GM23338 (cell line): ENCODE measurements at regions not wholly inside any gene's neighbourhood (a gene's known extent, or its start where the extent isn't known, plus 50 kb on each side); places are given as distances from the start of the nearest gene placed in this dataset.

Experiments used
- ATAC-seq: fragments of 200-7000 bp; cut with Tn5 transposase; 3 replicates; pipeline ENCODE4 v1.9.1; 2020
- DNase-seq: peaks from one replicate; pipeline ENCODE4 v3.0.0-alpha.2; 2015; ENCODE audit warnings: low spot score
- H2AFZ ChIP-seq: fragments of 200-600 bp; sonication (generic); 2 replicates; pipeline ENCODE4 v1.8.0; 2016; ENCODE audit warnings: antibody characterized with exemption, mild to moderate bottlenecking, moderate library complexity
- H3F3A ChIP-seq: fragments of 200-600 bp; sonication (generic); replicated peaks from 2 replicates; pipeline ENCODE4 v1.8.0; 2017; ENCODE audit warnings: antibody characterized with exemption, mixed run types, low read depth
- H3K27ac ChIP-seq: fragments of 200-600 bp; sonication (generic); 2 replicates; pipeline ENCODE4 v1.6.1; 2016; ENCODE audit warnings: low read depth
- H3K27me3 ChIP-seq: fragments of 200-600 bp; sonication (generic); 2 replicates; pipeline ENCODE4 v1.8.0; 2016; ENCODE audit warnings: mild to moderate bottlenecking, mixed run types, moderate library complexity; ENCODE audit not compliant: insufficient read depth
- H3K36me3 ChIP-seq: fragments of 200-600 bp; sonication (generic); 2 replicates; pipeline ENCODE4 v1.8.0; 2016; ENCODE audit warnings: mild to moderate bottlenecking; ENCODE audit not compliant: insufficient read depth
- H3K4me1 ChIP-seq: fragments of 200-600 bp; sonication (generic); 2 replicates; pipeline ENCODE4 v1.8.0; 2016; ENCODE audit warnings: mild to moderate bottlenecking, moderate library complexity; ENCODE audit not compliant: insufficient read depth
- H3K4me2 ChIP-seq: fragments of 200-600 bp; sonication (generic); 2 replicates; pipeline ENCODE4 v1.7.1; 2017; ENCODE audit warnings: mixed run types
- H3K4me3 ChIP-seq: fragments of 200-600 bp; sonication (generic); 2 replicates; pipeline ENCODE4 v1.6.1; 2016; ENCODE audit warnings: mixed run types
- H3K79me2 ChIP-seq: fragments of 200-600 bp; sonication (generic); replicated peaks from 2 replicates; pipeline ENCODE4 v1.8.0; 2017; ENCODE audit warnings: mild to moderate bottlenecking; ENCODE audit not compliant: insufficient read depth
- H3K9me2 ChIP-seq: fragments of 200-600 bp; sonication (generic); 2 replicates; pipeline ENCODE4 v1.8.0; 2017; ENCODE audit not compliant: insufficient read depth
- H4K20me1 ChIP-seq: fragments of 200-600 bp; sonication (generic); replicated peaks from 2 replicates; pipeline ENCODE4 v1.8.0; 2017; ENCODE audit warnings: mild to moderate bottlenecking; ENCODE audit not compliant: insufficient read depth
- H3K27ac Mint-ChIP-seq: 2 replicates; pipeline ENCODE4 v1.8.0; 2020; ENCODE audit warnings: inconsistent platforms, mild to moderate bottlenecking, moderate library complexity, mixed read lengths
- H3K27me3 Mint-ChIP-seq: 3 replicates; pipeline ENCODE4 v1.8.0; 2022; ENCODE audit warnings: low read depth, mild to moderate bottlenecking, moderate library complexity, mixed read lengths, inconsistent platforms; ENCODE audit not compliant: insufficient read depth, poor library complexity
- H3K36me3 Mint-ChIP-seq: 3 replicates; pipeline ENCODE4 v1.8.0; 2021; ENCODE audit warnings: low read depth, mild to moderate bottlenecking, inconsistent platforms, moderate library complexity, mixed read lengths
- H3K4me1 Mint-ChIP-seq: 3 replicates; pipeline ENCODE4 v1.8.0; 2020; ENCODE audit warnings: mild to moderate bottlenecking, inconsistent platforms, mixed read lengths
- H3K4me3 Mint-ChIP-seq: 3 replicates; pipeline ENCODE4 v1.8.0; 2021; ENCODE audit warnings: moderate library complexity, mild to moderate bottlenecking, inconsistent platforms, mixed read lengths
- H3K9me3 Mint-ChIP-seq: 3 replicates; pipeline ENCODE4 v1.8.0; 2020; ENCODE audit warnings: moderate library complexity, mild to moderate bottlenecking, inconsistent platforms, mixed read lengths
- EZH2 ChIP-seq: fragments of 200-600 bp; sonication (generic); IDR thresholded peaks from one replicate; pipeline ENCODE4 v1.8.0; 2017; ENCODE audit warnings: antibody characterized with exemption, mild to moderate bottlenecking, low read depth; ENCODE audit not compliant: unreplicated experiment
- JUNB ChIP-seq: IDR thresholded peaks from one replicate; pipeline ENCODE4 v1.6.1; 2016; ENCODE audit warnings: antibody characterized with exemption; ENCODE audit not compliant: unreplicated experiment
- NANOG ChIP-seq: IDR thresholded peaks from 2 replicates; pipeline ENCODE4 v1.6.1; 2016; ENCODE audit warnings: antibody characterized with exemption, borderline replicate concordance
- TF ChIP-seq, protein P1 (sequence below): fragments of 250-450 bp; sonication (Bioruptor Pico); IDR thresholded peaks from 2 replicates; pipeline ENCODE4 v1.5.0; 2020; ENCODE audit warnings: mild to moderate bottlenecking, moderate library complexity

DNA sequence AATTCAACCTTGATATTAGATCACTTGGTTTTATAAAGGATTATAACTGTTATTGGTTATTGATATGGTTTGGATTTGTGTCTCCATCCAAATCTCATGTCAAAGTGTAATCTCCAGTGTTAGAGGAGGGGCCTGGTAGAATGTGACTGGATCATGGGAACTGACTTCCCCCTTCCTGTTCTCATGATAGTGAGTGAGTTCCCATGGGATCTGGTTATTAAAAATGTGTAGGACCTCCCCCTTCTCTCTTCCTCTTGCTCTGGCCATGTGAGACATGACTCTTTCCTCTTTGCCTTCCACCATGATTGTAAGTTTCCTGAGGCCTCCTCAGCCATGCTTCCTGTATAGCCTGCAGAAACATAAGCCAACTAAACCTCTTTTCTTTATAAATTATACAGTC is 136.0 kb upstream of the UBE2E2 start:
- Histone ChIP-seq H3K4me1 (peaks cover 19% of the 10 kb centered on the region), H3K4me3 (no peak overlapping the region), H3K9me2 (peaks cover 2% of the 10 kb centered on the region; the same call in 1 of the 2 replicates), H3K4me2 (peak overlapping the region; percentile 46), H3K27me3 (peaks cover 6% of the 10 kb centered on the region; the same call in 1 of the 2 replicates), H3K36me3 (no peaks in the 10 kb centered on the region), H4K20me1 (no peaks in the 10 kb centered on the region), H3F3A (no peaks in the 10 kb centered on the region), H3K27ac (no peak overlapping the region), H3K79me2 (no peaks in the 10 kb centered on the region), H2AFZ (no peak overlapping the region)
- H3K9me3 Mint-ChIP-seq: peaks cover 6% of the 10 kb centered on the region; the same call in 2 of the 3 replicates
- ATAC-seq (no peak), DNase-seq (no peak)
- H3K27me3 Mint-ChIP-seq: peaks cover 2% of the 10 kb centered on the region
- TF ChIP-seq EZH2: no peak
- no peak for TF ChIP-seq NANOG
- no peak for TF ChIP-seq JUNB
- H3K36me3 Mint-ChIP-seq: peaks cover 5% of the 10 kb centered on the region; the same call in 2 of the 3 replicates
- H3K4me3 Mint-ChIP-seq: no peak overlapping the region
- H3K27ac Mint-ChIP-seq: no peak overlapping the region
- H3K4me1 Mint-ChIP-seq: peaks cover 24% of the 10 kb centered on the region

DNA sequence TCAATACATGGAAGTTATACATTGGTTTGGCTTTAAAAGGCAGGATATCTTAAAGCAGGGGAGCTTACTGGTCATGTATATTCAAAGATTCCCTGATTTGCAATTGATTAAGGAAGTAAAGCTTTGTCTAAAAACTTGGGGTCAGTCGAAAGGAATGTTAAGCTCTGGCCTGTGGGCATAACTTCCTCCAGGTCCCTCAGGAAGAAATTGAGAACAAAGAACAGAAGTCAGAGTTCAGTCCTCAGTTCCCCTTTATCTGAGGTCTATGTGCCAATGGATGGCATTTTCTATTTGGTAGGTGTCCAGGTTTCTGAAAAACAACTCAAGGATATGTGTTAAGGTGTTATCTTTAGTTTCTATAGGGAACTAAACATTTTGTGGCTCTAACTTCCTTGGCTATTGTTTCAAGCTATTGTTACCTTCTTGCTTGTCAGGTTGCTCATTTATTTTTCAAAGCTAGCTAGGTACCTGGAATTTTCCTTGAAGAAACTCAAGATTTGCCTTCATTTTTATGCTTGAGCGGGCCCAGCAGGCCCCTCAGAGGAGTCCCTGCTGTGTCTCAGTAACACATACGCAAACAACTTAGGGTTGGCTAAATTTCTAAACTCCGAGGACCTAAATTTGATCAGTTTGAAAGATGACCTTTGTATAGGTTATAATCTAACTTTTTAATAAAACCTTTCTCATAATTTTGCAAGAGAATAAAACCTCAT is 135.0 kb upstream of the UBE2E2 start:
- Mint-ChIP-seq H3K4me3 (peak overlapping the region; percentile 9; the same call in 1 of the 3 replicates), H3K36me3 (no peaks in the 10 kb centered on the region), H3K4me1 (peaks cover 24% of the 10 kb centered on the region), H3K27me3 (peaks cover 2% of the 10 kb centered on the region), H3K9me3 (no peaks in the 10 kb centered on the region; the same call in 2 of the 3 replicates), H3K27ac (no peak overlapping the region)
- Histone ChIP-seq H3K27ac (peak overlapping the region; percentile 5), H3K4me2 (peak overlapping the region; percentile 46), H3K4me3 (peak overlapping the region; percentile 22; the same call in 1 of the 2 replicates), H3F3A (no peaks in the 10 kb centered on the region), H2AFZ (no peak overlapping the region), H3K9me2 (peaks cover 7% of the 10 kb centered on the region; the same call in 1 of the 2 replicates), H3K27me3 (peaks cover 6% of the 10 kb centered on the region; the same call in 1 of the 2 replicates), H3K79me2 (no peaks in the 10 kb centered on the region), H3K36me3 (no peaks in the 10 kb centered on the region), H4K20me1 (no peaks in the 10 kb centered on the region), H3K4me1 (peaks cover 19% of the 10 kb centered on the region)
- DNase-seq (peak; percentile 61), ATAC-seq (peak; percentile 79)
- TF ChIP-seq EZH2 (no peak), NANOG (peak; percentile 28; the same call in 1 of the 2 replicates)
- TF ChIP-seq, protein P1, sequence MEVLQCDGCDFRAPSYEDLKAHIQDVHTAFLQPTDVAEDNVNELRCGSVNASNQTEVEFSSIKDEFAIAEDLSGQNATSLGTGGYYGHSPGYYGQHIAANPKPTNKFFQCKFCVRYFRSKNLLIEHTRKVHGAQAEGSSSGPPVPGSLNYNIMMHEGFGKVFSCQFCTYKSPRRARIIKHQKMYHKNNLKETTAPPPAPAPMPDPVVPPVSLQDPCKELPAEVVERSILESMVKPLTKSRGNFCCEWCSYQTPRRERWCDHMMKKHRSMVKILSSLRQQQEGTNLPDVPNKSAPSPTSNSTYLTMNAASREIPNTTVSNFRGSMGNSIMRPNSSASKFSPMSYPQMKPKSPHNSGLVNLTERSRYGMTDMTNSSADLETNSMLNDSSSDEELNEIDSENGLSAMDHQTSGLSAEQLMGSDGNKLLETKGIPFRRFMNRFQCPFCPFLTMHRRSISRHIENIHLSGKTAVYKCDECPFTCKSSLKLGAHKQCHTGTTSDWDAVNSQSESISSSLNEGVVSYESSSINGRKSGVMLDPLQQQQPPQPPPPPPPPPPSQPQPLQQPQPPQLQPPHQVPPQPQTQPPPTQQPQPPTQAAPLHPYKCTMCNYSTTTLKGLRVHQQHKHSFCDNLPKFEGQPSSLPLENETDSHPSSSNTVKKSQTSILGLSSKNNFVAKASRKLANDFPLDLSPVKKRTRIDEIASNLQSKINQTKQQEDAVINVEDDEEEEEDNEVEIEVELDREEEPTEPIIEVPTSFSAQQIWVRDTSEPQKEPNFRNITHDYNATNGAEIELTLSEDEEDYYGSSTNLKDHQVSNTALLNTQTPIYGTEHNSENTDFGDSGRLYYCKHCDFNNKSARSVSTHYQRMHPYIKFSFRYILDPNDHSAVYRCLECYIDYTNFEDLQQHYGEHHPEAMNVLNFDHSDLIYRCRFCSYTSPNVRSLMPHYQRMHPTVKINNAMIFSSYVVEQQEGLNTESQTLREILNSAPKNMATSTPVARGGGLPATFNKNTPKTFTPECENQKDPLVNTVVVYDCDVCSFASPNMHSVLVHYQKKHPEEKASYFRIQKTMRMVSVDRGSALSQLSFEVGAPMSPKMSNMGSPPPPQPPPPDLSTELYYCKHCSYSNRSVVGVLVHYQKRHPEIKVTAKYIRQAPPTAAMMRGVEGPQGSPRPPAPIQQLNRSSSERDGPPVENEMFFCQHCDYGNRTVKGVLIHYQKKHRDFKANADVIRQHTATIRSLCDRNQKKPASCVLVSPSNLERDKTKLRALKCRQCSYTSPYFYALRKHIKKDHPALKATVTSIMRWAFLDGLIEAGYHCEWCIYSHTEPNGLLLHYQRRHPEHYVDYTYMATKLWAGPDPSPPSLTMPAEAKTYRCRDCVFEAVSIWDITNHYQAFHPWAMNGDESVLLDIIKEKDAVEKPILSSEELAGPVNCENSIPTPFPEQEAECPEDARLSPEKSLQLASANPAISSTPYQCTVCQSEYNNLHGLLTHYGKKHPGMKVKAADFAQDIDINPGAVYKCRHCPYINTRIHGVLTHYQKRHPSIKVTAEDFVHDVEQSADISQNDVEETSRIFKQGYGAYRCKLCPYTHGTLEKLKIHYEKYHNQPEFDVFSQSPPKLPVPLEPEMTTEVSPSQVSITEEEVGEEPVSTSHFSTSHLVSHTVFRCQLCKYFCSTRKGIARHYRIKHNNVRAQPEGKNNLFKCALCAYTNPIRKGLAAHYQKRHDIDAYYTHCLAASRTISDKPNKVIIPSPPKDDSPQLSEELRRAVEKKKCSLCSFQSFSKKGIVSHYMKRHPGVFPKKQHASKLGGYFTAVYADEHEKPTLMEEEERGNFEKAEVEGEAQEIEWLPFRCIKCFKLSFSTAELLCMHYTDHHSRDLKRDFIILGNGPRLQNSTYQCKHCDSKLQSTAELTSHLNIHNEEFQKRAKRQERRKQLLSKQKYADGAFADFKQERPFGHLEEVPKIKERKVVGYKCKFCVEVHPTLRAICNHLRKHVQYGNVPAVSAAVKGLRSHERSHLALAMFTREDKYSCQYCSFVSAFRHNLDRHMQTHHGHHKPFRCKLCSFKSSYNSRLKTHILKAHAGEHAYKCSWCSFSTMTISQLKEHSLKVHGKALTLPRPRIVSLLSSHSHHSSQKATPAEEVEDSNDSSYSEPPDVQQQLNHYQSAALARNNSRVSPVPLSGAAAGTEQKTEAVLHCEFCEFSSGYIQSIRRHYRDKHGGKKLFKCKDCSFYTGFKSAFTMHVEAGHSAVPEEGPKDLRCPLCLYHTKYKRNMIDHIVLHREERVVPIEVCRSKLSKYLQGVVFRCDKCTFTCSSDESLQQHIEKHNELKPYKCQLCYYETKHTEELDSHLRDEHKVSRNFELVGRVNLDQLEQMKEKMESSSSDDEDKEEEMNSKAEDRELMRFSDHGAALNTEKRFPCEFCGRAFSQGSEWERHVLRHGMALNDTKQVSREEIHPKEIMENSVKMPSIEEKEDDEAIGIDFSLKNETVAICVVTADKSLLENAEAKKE (CRISPR knock-in tag): peak; percentile 39; the same call in 1 of the 2 replicates
